PFSK-1 (cell line): ENCODE measurements at regions not wholly inside any gene's neighbourhood (a gene's known extent, or its start where the extent isn't known, plus 50 kb on each side); places are given as distances from the start of the nearest gene placed in this dataset.

Experiments
- FOXP2 ChIP-seq: optimal IDR thresholded peaks from 2 replicates; pipeline ENCODE3; 2011; ENCODE audit warnings: borderline replicate concordance, control low read depth, inconsistent platforms; ENCODE audit not compliant: insufficient read depth; ENCODE audit errors: extremely low read length, extremely low read depth
- POLR2AphosphoS5 ChIP-seq: IDR thresholded peaks from 2 replicates; pipeline ENCODE4 v1.6.1; 2012; ENCODE audit warnings: low read depth, mild to moderate bottlenecking, control low read depth, low read length, moderate library complexity
- REST ChIP-seq, 2 experiments: IDR thresholded peaks; 2 replicates each; pipeline versions ENCODE4 v1.6.1 to v1.8.0; 2011 to 2012; ENCODE audit warnings: low read depth in 2 of 2, low read length in 2 of 2, control low read depth in 1 of 2, inconsistent platforms in 1 of 2, mild to moderate bottlenecking in 1 of 2, moderate library complexity in 1 of 2; ENCODE audit not compliant: insufficient read depth in 1 of 2
- SIN3A ChIP-seq: IDR thresholded peaks from 2 replicates; pipeline ENCODE4 v1.6.1; 2012; ENCODE audit warnings: mild to moderate bottlenecking, low read length, moderate library complexity, borderline replicate concordance; ENCODE audit not compliant: insufficient read depth
- TAF1 ChIP-seq: IDR thresholded peaks from 2 replicates; pipeline ENCODE4 v1.6.1; 2012; ENCODE audit warnings: low read length, control low read depth, borderline replicate concordance; ENCODE audit not compliant: insufficient read depth

- TF ChIP-seq TAF1 (no peak), SIN3A (no peak), POLR2AphosphoS5 (no peak), REST (IDR thresholded peaks at IDR 0.05; ENCODE audit: insufficient read depth in 1 of 2, low read depth in 2 of 2, low read length in 2 of 2) (no peak), FOXP2 (no peak)
These were observed 310.5 kb upstream of the TPM1 start for GRCh38 chr15:62732078-62732477.
